DND-41 (cell line): ENCODE measurements at regions not wholly inside any gene's neighbourhood (a gene's known extent, or its start where the extent isn't known, plus 50 kb on each side); places are given as distances from the start of the nearest gene placed in this dataset.

Source experiments
- ATAC-seq: fragments of 200-7000 bp; cut with Tn5 transposase; 3 replicates; pipeline ENCODE4 v1.9.1; 2021; ENCODE audit warnings: low read depth; ENCODE audit not compliant: insufficient read depth
- DNase-seq: peaks from one replicate; pipeline ENCODE4 v3.0.0-alpha.2; 2020
- H2AFZ ChIP-seq: 2 replicates; pipeline ENCODE4 v1.6.0; 2012; ENCODE audit warnings: low read depth, low read length
- H3K27ac ChIP-seq: 2 replicates; pipeline ENCODE4 v1.5.1; 2012; ENCODE audit warnings: low read length, inconsistent platforms
- H3K27me3 ChIP-seq: fragments of 200-600 bp; sonication (generic); 2 replicates; pipeline ENCODE4 v1.6.0; 2012; ENCODE audit warnings: low read length, mild to moderate bottlenecking, inconsistent platforms; ENCODE audit not compliant: insufficient read depth, poor library complexity
- H3K36me3 ChIP-seq: 2 replicates; pipeline ENCODE4 v1.5.1; 2012; ENCODE audit warnings: low read length, inconsistent platforms; ENCODE audit not compliant: insufficient read depth
- H3K4me1 ChIP-seq: 2 replicates; pipeline ENCODE4 v1.5.1; 2012; ENCODE audit warnings: mild to moderate bottlenecking, low read length; ENCODE audit not compliant: insufficient read depth
- H3K4me2 ChIP-seq: 2 replicates; pipeline ENCODE4 v1.6.0; 2012; ENCODE audit warnings: mild to moderate bottlenecking, moderate library complexity, low read length, inconsistent platforms; ENCODE audit not compliant: insufficient read depth
- H3K4me3 ChIP-seq, 2 experiments: fragments of 200-600 bp in 1 of 2; shearing (Covaris generic) in 1 of 2; 2 replicates each; pipeline ENCODE4 v1.5.1; 2012 to 2016; ENCODE audit warnings: inconsistent platforms in 2 of 2, low read length in 2 of 2, mild to moderate bottlenecking in 2 of 2, low read depth in 1 of 2, moderate library complexity in 1 of 2
- H3K79me2 ChIP-seq: 2 replicates; pipeline ENCODE4 v1.6.0; 2012; ENCODE audit warnings: low read length, inconsistent platforms; ENCODE audit not compliant: insufficient read depth
- H3K9ac ChIP-seq: 2 replicates; pipeline ENCODE4 v1.6.0; 2012; ENCODE audit warnings: low read depth, mild to moderate bottlenecking, inconsistent platforms, low read length, moderate library complexity
- H3K9me3 ChIP-seq: 2 replicates; pipeline ENCODE4 v1.5.1; 2012; ENCODE audit warnings: low read length, moderate library complexity, mild to moderate bottlenecking, inconsistent platforms; ENCODE audit not compliant: insufficient read depth, severe bottlenecking
- H4K20me1 ChIP-seq: 2 replicates; pipeline ENCODE4 v1.6.0; 2012; ENCODE audit warnings: low read length; ENCODE audit not compliant: insufficient read depth
- EZH2 ChIP-seq: IDR thresholded peaks from 3 replicates; pipeline ENCODE4 v1.6.1; 2012; ENCODE audit warnings: borderline replicate concordance, low read depth, mild to moderate bottlenecking, moderate library complexity, low read length, inconsistent platforms; ENCODE audit not compliant: severe bottlenecking
- TF ChIP-seq, protein P1 (sequence below): IDR thresholded peaks from 2 replicates; pipeline ENCODE4 v1.5.1; 2012; ENCODE audit warnings: borderline replicate concordance, low read length, moderate library complexity, mild to moderate bottlenecking; ENCODE audit not compliant: poor library complexity, severe bottlenecking; ENCODE audit errors: extremely low read depth

DNA sequence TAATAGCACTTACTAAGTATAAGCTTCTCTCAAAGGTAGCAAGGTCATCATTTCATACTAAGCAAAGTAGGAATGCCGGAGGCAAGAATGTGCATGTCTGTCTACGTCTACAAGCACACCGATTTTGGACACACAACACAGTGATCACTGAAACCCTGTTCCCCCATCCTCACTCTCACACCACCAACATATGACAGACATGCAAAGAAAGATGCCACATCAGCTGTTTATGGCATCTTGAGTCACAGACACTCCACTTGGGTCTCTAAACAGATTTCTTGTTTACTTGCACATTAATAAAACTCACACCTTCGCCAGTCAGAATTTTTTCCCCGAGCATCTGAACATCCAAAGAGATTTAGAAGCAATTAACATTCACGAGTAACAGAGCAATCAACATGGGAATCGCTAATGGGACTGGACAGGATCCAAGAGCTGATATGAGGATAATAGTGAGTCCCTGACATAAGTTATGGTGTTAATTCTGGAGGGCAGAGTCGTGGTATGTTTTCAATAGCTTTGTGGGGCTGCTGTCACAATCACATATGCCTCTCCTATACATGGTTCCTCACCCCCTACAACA, 324.1 kb downstream of the DHX15 start:
- Histone ChIP-seq H3K36me3 (no peaks in the 10 kb centered on the region), H3K9ac (no peak overlapping the region), H3K27ac (no peak overlapping the region), H4K20me1 (no peaks in the 10 kb centered on the region), H3K27me3 (no peaks in the 10 kb centered on the region), H2AFZ (no peak overlapping the region), H3K79me2 (no peaks in the 10 kb centered on the region), H3K4me3 (no peak overlapping the region), H3K9me3 (no peaks in the 10 kb centered on the region), H3K4me1 (no peaks in the 10 kb centered on the region), H3K4me2 (no peak overlapping the region)
- TF ChIP-seq, protein P1, sequence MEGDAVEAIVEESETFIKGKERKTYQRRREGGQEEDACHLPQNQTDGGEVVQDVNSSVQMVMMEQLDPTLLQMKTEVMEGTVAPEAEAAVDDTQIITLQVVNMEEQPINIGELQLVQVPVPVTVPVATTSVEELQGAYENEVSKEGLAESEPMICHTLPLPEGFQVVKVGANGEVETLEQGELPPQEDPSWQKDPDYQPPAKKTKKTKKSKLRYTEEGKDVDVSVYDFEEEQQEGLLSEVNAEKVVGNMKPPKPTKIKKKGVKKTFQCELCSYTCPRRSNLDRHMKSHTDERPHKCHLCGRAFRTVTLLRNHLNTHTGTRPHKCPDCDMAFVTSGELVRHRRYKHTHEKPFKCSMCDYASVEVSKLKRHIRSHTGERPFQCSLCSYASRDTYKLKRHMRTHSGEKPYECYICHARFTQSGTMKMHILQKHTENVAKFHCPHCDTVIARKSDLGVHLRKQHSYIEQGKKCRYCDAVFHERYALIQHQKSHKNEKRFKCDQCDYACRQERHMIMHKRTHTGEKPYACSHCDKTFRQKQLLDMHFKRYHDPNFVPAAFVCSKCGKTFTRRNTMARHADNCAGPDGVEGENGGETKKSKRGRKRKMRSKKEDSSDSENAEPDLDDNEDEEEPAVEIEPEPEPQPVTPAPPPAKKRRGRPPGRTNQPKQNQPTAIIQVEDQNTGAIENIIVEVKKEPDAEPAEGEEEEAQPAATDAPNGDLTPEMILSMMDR, result no peak
- TF ChIP-seq EZH2, result no peak
- ATAC-seq (no peak), DNase-seq (no peak)

DNA sequence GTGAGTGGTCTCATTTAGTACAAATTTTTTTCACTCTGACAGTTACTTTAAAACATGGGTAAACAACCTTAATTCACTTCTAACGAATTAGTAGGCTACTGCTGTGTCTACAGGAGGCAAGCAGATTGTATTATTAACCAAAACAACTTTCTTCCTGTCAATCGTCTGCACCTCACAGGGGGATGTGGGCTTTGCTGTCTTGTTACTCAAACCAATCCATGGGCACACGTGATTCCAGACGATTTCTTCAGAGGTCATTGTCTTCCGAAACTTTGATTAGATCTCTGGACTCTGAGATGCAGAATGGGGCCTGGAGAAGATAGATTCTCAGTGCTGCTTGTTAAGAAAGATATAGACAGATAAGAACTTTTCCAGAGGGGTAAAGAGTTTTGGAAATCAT, 327.8 kb downstream of the DHX15 start:
- no peak overlapping the region for H3K9ac ChIP-seq
- TF ChIP-seq EZH2, result no peak
- TF ChIP-seq, protein P1, result no peak
- no peaks in the 10 kb centered on the region for H3K4me1 ChIP-seq
- no peak overlapping the region for H2AFZ ChIP-seq
- H3K4me2 ChIP-seq, result no peak overlapping the region
- no peaks in the 10 kb centered on the region for H3K36me3 ChIP-seq
- no peak overlapping the region for H3K4me3 ChIP-seq
- no peak for ATAC-seq
- DNase-seq, result no peak
- no peak overlapping the region for H3K27ac ChIP-seq
- no peaks in the 10 kb centered on the region for H3K9me3 ChIP-seq
- no peaks in the 10 kb centered on the region for H4K20me1 ChIP-seq
- H3K79me2 ChIP-seq, result no peaks in the 10 kb centered on the region
- no peaks in the 10 kb centered on the region for H3K27me3 ChIP-seq

DNA sequence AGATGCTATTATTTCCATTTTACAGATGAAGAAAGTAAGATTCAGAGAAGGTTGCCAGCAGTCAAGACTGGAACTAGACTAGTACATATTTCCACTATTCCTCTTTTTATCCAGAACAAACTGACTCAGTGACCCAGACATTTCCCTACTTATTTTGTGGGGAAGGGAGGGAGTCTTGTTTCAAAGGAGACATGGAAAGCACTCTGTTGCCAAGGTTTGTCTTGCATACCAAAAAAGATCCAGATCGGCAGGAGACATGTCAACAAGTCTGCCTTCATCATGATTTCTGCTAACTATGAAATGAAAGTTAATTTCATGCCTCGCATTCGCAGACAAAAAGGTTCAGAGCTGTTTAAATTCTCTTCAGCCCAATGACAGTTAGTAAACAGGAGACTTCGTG, 328.3 kb downstream of the DHX15 start:
- ATAC-seq, result no peak
- TF ChIP-seq, protein P1, result no peak
- TF ChIP-seq EZH2, result no peak
- no peak overlapping the region for H2AFZ ChIP-seq
- H3K4me2 ChIP-seq, result no peak overlapping the region
- H3K79me2 ChIP-seq, result no peaks in the 10 kb centered on the region
- DNase-seq, result no peak
- no peaks in the 10 kb centered on the region for H3K4me1 ChIP-seq
- H3K9me3 ChIP-seq, result no peaks in the 10 kb centered on the region
- H3K4me3 ChIP-seq, result no peak overlapping the region
- H3K9ac ChIP-seq, result no peak overlapping the region
- H4K20me1 ChIP-seq, result no peaks in the 10 kb centered on the region
- no peak overlapping the region for H3K27ac ChIP-seq
- no peaks in the 10 kb centered on the region for H3K27me3 ChIP-seq
- H3K36me3 ChIP-seq, result no peaks in the 10 kb centered on the region

DNA sequence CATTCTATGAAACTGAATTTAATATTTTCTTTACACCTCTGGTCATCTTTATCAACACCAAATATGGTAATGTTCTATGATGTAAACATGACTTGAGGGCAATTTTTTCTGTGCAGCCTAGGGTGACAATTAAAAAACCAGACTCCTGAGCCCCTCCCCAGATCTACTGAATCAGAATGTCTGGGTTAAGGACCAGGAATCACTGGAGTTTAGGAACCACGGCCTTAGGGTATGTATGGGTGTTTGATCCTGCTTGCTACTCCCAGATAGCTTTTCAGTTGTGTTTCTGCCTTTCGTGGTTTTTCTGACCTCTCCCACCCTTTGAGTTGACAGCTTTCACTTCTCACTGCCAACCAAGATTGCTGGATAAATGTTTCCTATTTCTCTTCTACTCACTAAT, 332.2 kb downstream of the DHX15 start:
- H3K27ac ChIP-seq, result no peak overlapping the region
- ATAC-seq (no peak), DNase-seq (no peak)
- no peak overlapping the region for H3K4me3 ChIP-seq
- no peak overlapping the region for H3K4me2 ChIP-seq
- H3K79me2 ChIP-seq, result no peaks in the 10 kb centered on the region
- no peaks in the 10 kb centered on the region for H3K27me3 ChIP-seq
- no peak for TF ChIP-seq EZH2
- TF ChIP-seq, protein P1, result no peak
- no peaks in the 10 kb centered on the region for H3K36me3 ChIP-seq
- H3K4me1 ChIP-seq, result no peaks in the 10 kb centered on the region
- no peaks in the 10 kb centered on the region for H3K9me3 ChIP-seq
- no peak overlapping the region for H3K9ac ChIP-seq
- H2AFZ ChIP-seq, result no peak overlapping the region
- H4K20me1 ChIP-seq, result no peaks in the 10 kb centered on the region
